ENCODE measurements at regions not wholly inside any gene's neighbourhood (a gene's known extent, or its start where the extent isn't known, plus 50 kb on each side); places are given as distances from the start of the nearest gene placed in this dataset.

DNA sequence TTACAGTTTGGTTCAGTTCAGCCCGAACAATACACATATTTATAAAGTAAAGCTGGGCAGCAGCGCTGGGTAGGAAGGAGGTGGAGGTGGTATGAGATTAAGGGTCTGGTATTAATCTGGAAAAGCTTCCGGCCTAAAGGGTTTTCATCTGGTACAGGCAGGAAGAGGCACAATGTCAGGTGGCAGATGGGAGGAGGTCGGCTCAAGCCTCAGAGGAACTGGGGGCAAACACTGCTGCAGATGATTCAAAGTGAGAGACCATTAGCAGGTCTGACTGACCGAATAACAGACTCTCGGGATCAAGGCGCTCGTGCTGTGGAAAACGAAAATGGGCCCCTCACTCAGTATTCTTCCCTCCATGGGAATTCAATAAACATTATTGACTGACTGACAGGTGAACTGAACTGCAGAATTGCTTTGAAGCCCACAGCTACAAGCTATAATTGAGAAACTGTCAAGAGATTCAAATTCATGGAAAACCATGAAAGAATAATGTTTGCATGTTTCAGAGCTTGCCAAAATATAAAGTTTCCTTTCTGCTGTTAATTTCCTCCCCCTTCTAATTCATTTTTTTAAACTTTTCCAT is 75.3 kb downstream of the TMEM167A start:
- POLR2A ChIA-PET, result no interaction called here
- intact Hi-C loops (cut with micrococcal nuclease; ENCODE audit: unreplicated experiment), result no loop called here
- no peaks in the 10 kb centered on the region for H3K36me3 ChIP-seq (ENCODE audit: insufficient read depth, low read length)
- no peaks in the 10 kb centered on the region for H3K4me1 ChIP-seq (ENCODE audit: insufficient read depth, low read length, poor library complexity, severe bottlenecking)
- TF ChIP-seq, protein P1, sequence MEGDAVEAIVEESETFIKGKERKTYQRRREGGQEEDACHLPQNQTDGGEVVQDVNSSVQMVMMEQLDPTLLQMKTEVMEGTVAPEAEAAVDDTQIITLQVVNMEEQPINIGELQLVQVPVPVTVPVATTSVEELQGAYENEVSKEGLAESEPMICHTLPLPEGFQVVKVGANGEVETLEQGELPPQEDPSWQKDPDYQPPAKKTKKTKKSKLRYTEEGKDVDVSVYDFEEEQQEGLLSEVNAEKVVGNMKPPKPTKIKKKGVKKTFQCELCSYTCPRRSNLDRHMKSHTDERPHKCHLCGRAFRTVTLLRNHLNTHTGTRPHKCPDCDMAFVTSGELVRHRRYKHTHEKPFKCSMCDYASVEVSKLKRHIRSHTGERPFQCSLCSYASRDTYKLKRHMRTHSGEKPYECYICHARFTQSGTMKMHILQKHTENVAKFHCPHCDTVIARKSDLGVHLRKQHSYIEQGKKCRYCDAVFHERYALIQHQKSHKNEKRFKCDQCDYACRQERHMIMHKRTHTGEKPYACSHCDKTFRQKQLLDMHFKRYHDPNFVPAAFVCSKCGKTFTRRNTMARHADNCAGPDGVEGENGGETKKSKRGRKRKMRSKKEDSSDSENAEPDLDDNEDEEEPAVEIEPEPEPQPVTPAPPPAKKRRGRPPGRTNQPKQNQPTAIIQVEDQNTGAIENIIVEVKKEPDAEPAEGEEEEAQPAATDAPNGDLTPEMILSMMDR (conservative IDR thresholded peaks at IDR 0.05; ENCODE audit: low read length), result no peak
- no peak for TF ChIP-seq EZH2phosphoT487 (IDR thresholded peaks at IDR 0.05; ENCODE audit: borderline replicate concordance, low read depth, low read length)
- no peaks in the 10 kb centered on the region for H3K9me2 ChIP-seq (ENCODE audit: insufficient read depth, low read length)
- no peak overlapping the region for H3K27ac ChIP-seq (ENCODE audit: low read depth, low read length, poor library complexity, severe bottlenecking)
- H3K4me2 ChIP-seq (ENCODE audit: low read length), result no peak overlapping the region
- CTCF ChIA-PET (ENCODE audit: unreplicated experiment), result no interaction called here
- no peak overlapping the region for H3K4me3 ChIP-seq (ENCODE audit: low read depth, low read length, poor library complexity, severe bottlenecking)
- no peaks in the 10 kb centered on the region for H4K20me1 ChIP-seq (ENCODE audit: insufficient read depth, low read length)
- DNase-seq (ENCODE audit: low spot score), result no peak
- no peaks in the 10 kb centered on the region for H3K9me3 ChIP-seq (ENCODE audit: low read length)
- no peak overlapping the region for H2AFZ ChIP-seq (ENCODE audit: low read length)
- no peaks in the 10 kb centered on the region for H3K79me2 ChIP-seq (ENCODE audit: insufficient read depth, low read depth, low read length)
- BruUV-seq (replicated peaks), result no TSS peak

DNA sequence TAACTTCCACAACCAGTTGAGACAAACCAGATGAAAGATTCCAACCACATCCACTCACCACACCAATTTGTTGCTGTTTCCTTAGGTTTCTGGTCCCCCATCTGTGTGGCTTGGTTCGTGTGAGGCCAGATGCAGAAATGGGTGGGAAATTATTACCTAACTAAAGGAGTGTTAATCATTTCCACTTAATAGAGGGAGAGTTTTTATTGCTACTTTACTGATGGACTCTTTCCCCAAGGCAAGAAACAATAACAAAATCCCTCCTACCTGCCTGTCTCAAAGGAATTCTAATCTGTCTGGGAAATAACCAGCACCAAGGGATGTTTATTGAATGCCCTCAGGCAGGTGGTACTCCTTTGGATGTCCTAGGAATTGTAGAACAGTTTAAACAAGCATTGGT is 76.3 kb downstream of the TMEM167A start:
- ChIA-PET CTCF (ENCODE audit: unreplicated experiment) (no interaction called here), POLR2A (no interaction called here)
- Histone ChIP-seq H3K4me2 (ENCODE audit: low read length) (no peak overlapping the region), H3K27ac (ENCODE audit: low read depth, low read length, poor library complexity, severe bottlenecking) (no peak overlapping the region), H3K9me2 (ENCODE audit: insufficient read depth, low read length) (no peaks in the 10 kb centered on the region), H3K79me2 (ENCODE audit: insufficient read depth, low read depth, low read length) (no peaks in the 10 kb centered on the region), H3K4me3 (ENCODE audit: low read depth, low read length, poor library complexity, severe bottlenecking) (no peak overlapping the region), H2AFZ (ENCODE audit: low read length) (no peak overlapping the region), H3K4me1 (ENCODE audit: insufficient read depth, low read length, poor library complexity, severe bottlenecking) (no peaks in the 10 kb centered on the region), H4K20me1 (ENCODE audit: insufficient read depth, low read length) (no peaks in the 10 kb centered on the region), H3K9me3 (ENCODE audit: low read length) (no peaks in the 10 kb centered on the region), H3K36me3 (ENCODE audit: insufficient read depth, low read length) (no peaks in the 10 kb centered on the region)
- TF ChIP-seq, protein P1 (conservative IDR thresholded peaks at IDR 0.05; ENCODE audit: low read length), result no peak
- no peak for TF ChIP-seq EZH2phosphoT487 (IDR thresholded peaks at IDR 0.05; ENCODE audit: borderline replicate concordance, low read depth, low read length)
- intact Hi-C loops (cut with micrococcal nuclease; ENCODE audit: unreplicated experiment), result no loop called here
- BruUV-seq (replicated peaks), result no TSS peak
- no peak for DNase-seq (ENCODE audit: low spot score)

DNA sequence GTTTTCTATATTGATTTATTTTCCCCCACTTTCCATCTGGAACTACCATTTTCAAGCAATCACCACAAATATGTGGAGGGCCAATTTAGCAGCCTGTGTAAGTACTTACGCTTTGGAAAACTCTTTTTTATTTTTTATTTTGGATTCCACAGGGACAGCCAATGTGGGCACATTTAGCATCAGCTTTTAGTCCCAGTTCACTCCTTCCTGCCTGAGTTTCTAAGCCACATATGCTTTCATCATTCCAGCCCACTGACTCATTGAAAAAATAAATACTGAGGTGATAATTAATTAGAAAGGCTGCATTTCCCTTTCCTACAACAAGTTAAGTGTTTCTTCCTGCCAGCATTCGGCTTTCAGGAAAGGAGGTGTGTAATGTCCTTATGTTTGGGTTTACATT is 76.8 kb downstream of the TMEM167A start:
- Histone ChIP-seq H3K4me3 (ENCODE audit: low read depth, low read length, poor library complexity, severe bottlenecking) (no peak overlapping the region), H3K27ac (ENCODE audit: low read depth, low read length, poor library complexity, severe bottlenecking) (no peak overlapping the region), H3K4me2 (ENCODE audit: low read length) (no peak overlapping the region), H4K20me1 (ENCODE audit: insufficient read depth, low read length) (no peaks in the 10 kb centered on the region), H3K79me2 (ENCODE audit: insufficient read depth, low read depth, low read length) (no peaks in the 10 kb centered on the region), H2AFZ (ENCODE audit: low read length) (no peak overlapping the region), H3K4me1 (ENCODE audit: insufficient read depth, low read length, poor library complexity, severe bottlenecking) (no peaks in the 10 kb centered on the region), H3K9me2 (ENCODE audit: insufficient read depth, low read length) (no peaks in the 10 kb centered on the region), H3K36me3 (ENCODE audit: insufficient read depth, low read length) (no peaks in the 10 kb centered on the region), H3K9me3 (ENCODE audit: low read length) (no peaks in the 10 kb centered on the region)
- no TSS peak for BruUV-seq (replicated peaks)
- CTCF ChIA-PET (ENCODE audit: unreplicated experiment), result no interaction called here
- TF ChIP-seq EZH2phosphoT487 (IDR thresholded peaks at IDR 0.05; ENCODE audit: borderline replicate concordance, low read depth, low read length), result no peak
- TF ChIP-seq, protein P1 (conservative IDR thresholded peaks at IDR 0.05; ENCODE audit: low read length), result no peak
- intact Hi-C loops (cut with micrococcal nuclease; ENCODE audit: unreplicated experiment), result no loop called here
- DNase-seq (ENCODE audit: low spot score), result no peak
- POLR2A ChIA-PET, result no interaction called here
